ENCODE measurements at regions not wholly inside any gene's neighbourhood (a gene's known extent, or its start where the extent isn't known, plus 50 kb on each side); places are given as distances from the start of the nearest gene placed in this dataset.
A peak's percentile ranks its signal among the peaks of the same experiment; 100 is the strongest.
"Not testable (repeated sequence)": the region's sequence is repeated elsewhere in the genome, so short reads cannot be mapped to it uniquely, and the experiment has no call there.

DNA sequence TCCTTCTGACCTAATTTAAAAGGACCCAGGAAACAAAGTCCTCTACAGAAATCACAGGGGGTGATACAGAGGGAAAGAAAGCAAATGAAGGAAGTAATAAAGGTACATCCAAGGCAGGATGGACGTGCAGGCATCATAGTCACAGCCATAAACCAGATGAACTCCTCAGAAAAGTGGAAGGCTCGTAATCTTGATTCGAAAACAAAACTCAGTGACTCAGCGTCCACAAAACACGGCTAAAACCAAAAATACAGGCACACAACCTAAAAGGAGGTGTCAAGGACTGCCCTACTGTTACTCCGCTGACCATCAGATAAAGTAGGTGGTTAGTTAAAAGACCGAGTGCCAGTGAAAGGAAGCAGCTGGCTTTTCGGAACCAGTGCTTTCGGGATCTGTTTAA lies 81.5 kb downstream of the TRIM69 start:
- H3K9ac ChIP-seq; H3K4me3 ChIP-seq; H4K20me1 ChIP-seq; H3K27me3 ChIP-seq; H3K4me1 ChIP-seq; H3K9me3 ChIP-seq (replicated peaks in 1 of 11); H3K36me3 ChIP-seq; H3K4me2 ChIP-seq; H3K27ac ChIP-seq: not testable (repeated sequence)

DNA sequence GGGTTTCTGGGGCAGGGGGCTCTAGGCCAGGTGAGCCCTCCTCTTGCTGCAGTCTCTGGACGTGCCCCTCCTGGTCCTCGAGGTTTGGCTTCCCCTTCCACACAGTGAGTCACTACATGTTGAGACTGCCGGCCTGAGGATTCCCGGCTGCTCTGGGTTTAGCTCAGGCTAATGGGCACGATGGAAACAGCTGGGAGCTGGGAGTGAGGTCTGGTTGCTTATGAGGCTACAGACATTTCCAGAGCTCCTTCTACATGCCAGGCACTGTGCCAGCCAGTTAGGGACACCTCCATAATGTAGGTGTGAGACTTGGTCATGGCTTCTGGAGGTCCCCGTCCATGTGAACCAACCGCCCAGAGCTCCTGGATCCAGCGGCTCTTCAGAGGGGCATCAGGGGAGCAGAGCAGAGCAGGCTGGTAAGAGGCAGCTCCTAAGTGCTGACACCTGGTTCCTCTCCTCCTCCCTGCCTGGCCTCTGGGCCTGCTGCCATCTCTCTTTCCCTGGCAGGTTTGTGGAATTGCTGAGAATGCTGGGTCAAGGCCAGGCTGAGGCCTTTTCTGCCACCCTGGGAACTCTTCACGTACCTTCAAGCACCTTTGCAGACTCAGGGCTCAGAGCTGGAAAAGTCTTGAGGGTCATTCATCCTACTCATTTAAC lies 83.1 kb downstream of the TRIM69 start:
- not testable (repeated sequence) for H3K9me3 ChIP-seq (replicated peaks in 1 of 11); H3K27ac ChIP-seq; H3K4me3 ChIP-seq; H3K4me1 ChIP-seq; H4K20me1 ChIP-seq; H3K27me3 ChIP-seq; H3K36me3 ChIP-seq; H3K4me2 ChIP-seq; H3K9ac ChIP-seq

DNA sequence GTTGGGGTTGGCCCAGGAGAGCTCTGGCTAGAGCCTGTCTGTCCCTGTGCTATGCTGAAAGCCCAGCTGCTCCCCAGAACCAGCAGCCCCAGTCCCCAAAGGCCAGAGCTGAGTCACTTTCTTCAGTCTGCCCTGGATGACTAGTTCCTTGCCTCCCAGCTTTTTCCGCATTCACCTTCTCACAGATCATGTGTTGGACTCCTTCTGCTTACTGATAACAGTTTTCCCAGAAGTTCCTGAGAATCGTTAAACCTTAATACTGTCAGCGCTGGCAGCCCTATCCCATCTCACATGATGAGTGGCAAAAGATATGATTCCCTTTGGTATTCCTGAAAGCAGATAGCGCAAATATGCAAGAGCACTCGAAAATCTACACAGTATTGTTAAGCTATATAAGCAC lies 84.2 kb downstream of the TRIM69 start:
- not testable (repeated sequence) for H3K27me3 ChIP-seq; H3K4me1 ChIP-seq; H4K20me1 ChIP-seq; H3K4me3 ChIP-seq; H3K36me3 ChIP-seq; H3K27ac ChIP-seq; H3K9ac ChIP-seq; H3K9me3 ChIP-seq (replicated peaks in 1 of 11); H3K4me2 ChIP-seq

GRCh38 chr15:44820967-44821366 lies 84.6 kb downstream of the TRIM69 start:
- H3K9me3 ChIP-seq (replicated peaks in 1 of 11); H3K36me3 ChIP-seq; H3K27me3 ChIP-seq; H3K4me1 ChIP-seq; H3K4me3 ChIP-seq; H4K20me1 ChIP-seq; H3K9ac ChIP-seq; H3K4me2 ChIP-seq; H3K27ac ChIP-seq: not testable (repeated sequence)

GRCh38 chr15:44824277-44825145 lies 88.2 kb downstream of the TRIM69 start:
- H3K27ac ChIP-seq; H3K9ac ChIP-seq; H3K4me1 ChIP-seq; H3K4me3 ChIP-seq; H3K36me3 ChIP-seq; H4K20me1 ChIP-seq; H3K4me2 ChIP-seq; H3K27me3 ChIP-seq; H3K9me3 ChIP-seq (replicated peaks in 1 of 11): not testable (repeated sequence)

DNA sequence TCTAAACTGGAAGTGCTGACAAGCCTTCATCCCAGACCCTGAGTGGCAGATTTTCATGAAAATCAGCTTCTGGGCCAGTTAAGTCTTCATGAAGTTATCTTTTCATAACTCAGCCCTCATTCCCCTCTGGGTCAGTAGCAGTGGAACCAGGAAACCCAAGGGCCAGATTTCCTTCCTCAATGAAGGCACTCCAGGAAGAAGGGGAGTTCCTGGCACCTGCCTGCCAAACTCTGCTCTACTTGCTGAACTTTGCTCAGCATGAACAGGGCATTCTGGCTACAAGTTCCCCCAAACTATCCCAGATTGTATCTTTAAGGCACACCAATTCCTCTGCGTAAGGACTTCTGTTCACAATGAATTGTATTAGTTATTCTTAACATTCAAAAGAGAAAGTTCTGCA lies 90.3 kb downstream of the TRIM69 start:
- peaks cover 8 to 19% (median 11%) of the 10 kb centered on the region in 10 experiments; a peak in 19 of 20 replicates for H3K4me1 ChIP-seq

DNA sequence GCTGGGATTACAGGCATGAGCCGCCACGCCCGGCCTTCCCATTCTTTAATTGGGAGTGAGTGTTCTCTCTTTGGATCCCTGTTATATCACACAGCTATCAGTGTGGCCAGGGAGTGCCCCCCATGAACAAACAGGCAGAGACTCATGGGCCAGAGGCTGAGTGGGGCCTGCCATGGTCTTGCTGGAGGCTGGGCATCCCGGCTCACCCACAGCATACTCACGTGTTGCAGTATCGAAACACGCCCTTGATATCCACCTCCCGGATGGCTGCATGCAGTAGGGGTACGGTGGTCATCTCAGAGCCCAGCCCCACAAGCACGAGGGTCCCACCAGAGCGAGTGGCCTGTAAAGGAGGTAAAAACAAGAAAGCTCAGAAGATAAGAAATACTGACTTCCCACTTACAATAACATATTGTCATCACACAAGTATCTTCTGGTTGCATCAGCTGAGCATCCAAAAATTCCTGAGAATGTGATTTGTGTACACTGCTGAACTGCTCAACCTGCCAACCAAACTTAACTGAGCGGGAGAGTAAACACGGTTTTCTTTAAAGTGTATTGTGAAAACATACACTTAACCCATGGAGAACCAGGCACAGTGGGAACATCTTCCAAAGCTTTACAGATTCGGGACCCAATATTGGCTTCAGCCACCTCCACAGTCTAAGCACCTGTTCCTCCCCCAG lies 92.0 kb downstream of the TRIM69 start:
- 0 out of 22 replicates have a peak overlapping the region, but pooled peaks of 1 of the 11 experiments have one; percentile 3 for H3K4me2 ChIP-seq
- H3K27ac ChIP-seq; H4K20me1 ChIP-seq; H3K9ac ChIP-seq; H3K27me3 ChIP-seq; H3K36me3 ChIP-seq; H3K4me3 ChIP-seq; H3K9me3 ChIP-seq (replicated peaks in 1 of 11): not testable (repeated sequence)
- H3K4me1 ChIP-seq = peaks cover 8 to 19% (median 11%) of the 10 kb centered on the region in 10 experiments; a peak in 19 of 20 replicates

More for the DNA sequence above, 90.3 kb downstream of the TRIM69 start:
- 0 out of 22 replicates have a peak overlapping the region, but pooled peaks of 1 of the 11 experiments have one; percentile 23 for H3K4me2 ChIP-seq
- not testable (repeated sequence) for H3K4me3 ChIP-seq; H3K9ac ChIP-seq; H3K36me3 ChIP-seq; H4K20me1 ChIP-seq; H3K27me3 ChIP-seq; H3K9me3 ChIP-seq (replicated peaks in 1 of 11); H3K27ac ChIP-seq

GRCh38 chr15:44829150-44829549 lies 92.8 kb downstream of the TRIM69 start:
- peaks cover 8 to 19% (median 11%) of the 10 kb centered on the region in 10 experiments; a peak in 19 of 20 replicates for H3K4me1 ChIP-seq
- not testable (repeated sequence) for H3K9ac ChIP-seq; H3K27me3 ChIP-seq; H4K20me1 ChIP-seq; H3K4me3 ChIP-seq; H3K27ac ChIP-seq; H3K36me3 ChIP-seq; H3K9me3 ChIP-seq (replicated peaks in 1 of 11); H3K4me2 ChIP-seq

GRCh38 chr15:44830692-44831408 lies 94.5 kb downstream of the TRIM69 start:
- peak overlapping the region in 9 of 11 experiments; percentile 5 to 66 (median 43); a peak in 15 of 22 replicates for H3K27ac ChIP-seq
- H4K20me1 ChIP-seq; H3K9me3 ChIP-seq (replicated peaks in 1 of 11); H3K4me3 ChIP-seq; H3K36me3 ChIP-seq; H3K27me3 ChIP-seq: not testable (repeated sequence)
- H3K4me1 ChIP-seq = peaks cover 8 to 19% (median 11%) of the 10 kb centered on the region in 10 experiments; a peak in 19 of 20 replicates
- H3K9ac ChIP-seq = 0 out of 22 replicates have a peak overlapping the region, but pooled peaks of 1 of the 11 experiments have one; percentile 18
- H3K4me2 ChIP-seq = peak overlapping the region; percentile 21 to 66 (median 60); a peak in 21 of 22 replicates

- not testable (repeated sequence) for H3K9ac ChIP-seq; H3K27me3 ChIP-seq; H3K9me3 ChIP-seq (replicated peaks in 1 of 11); H3K4me3 ChIP-seq; H3K36me3 ChIP-seq; H4K20me1 ChIP-seq
- Histone ChIP-seq H3K4me1 (peaks cover 8 to 19% (median 11%) of the 10 kb centered on the region in 10 experiments; a peak in 19 of 20 replicates), H3K4me2 (peak overlapping the region; percentile 21 to 66 (median 60); a peak in 18 of 22 replicates), H3K27ac (peak overlapping the region in 5 of 11 experiments; percentile 35 to 66 (median 51); a peak in 8 of 22 replicates)
These were observed 95.0 kb downstream of the TRIM69 start for GRCh38 chr15:44831409-44831741.

DNA sequence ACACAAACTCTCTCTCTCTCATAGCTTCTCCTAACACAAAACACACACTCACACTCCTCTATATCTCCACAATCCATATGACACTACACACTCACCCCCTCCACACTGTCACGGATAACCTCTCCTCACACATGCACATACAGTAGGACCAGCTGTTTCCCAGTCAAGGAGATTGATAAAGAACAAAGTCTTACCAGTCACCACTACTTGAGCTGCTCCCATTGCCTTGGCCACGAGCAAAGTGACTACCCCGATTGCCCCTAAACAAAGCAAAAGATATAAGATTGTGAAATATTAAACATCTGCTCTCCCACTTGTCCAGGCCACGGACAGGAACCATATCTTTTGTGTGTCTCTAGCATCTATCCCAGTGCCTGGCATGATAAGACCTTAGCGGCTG lies 95.8 kb downstream of the TRIM69 start:
- H3K4me3 ChIP-seq; H3K27me3 ChIP-seq; H3K9me3 ChIP-seq (replicated peaks in 1 of 11); H4K20me1 ChIP-seq; H3K36me3 ChIP-seq; H3K9ac ChIP-seq; H3K27ac ChIP-seq; H3K4me2 ChIP-seq: not testable (repeated sequence)
- peaks cover 8 to 19% (median 11%) of the 10 kb centered on the region in 10 experiments; a peak in 19 of 20 replicates for H3K4me1 ChIP-seq

DNA sequence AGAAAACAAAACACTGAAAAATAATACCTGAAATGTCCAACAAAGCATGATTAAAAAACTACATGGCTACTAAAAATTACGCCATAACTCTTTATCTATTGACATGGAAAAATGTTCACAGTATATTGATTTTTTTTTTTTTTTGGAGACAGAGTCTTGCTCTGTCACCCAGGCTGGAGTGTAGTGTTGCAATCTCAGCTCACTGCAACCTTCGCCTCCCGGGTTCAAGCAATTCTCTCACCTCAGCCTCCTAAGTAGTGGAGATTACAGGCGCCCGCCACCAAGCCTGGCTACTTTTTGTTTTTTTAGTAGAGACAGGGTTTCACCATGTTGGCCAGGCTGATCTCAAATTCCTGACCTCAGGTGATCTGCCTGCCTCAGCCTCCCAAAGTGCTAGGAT lies 96.8 kb downstream of the TRIM69 start:
- not testable (repeated sequence) for H3K4me3 ChIP-seq; H3K36me3 ChIP-seq; H3K4me2 ChIP-seq; H4K20me1 ChIP-seq; H3K9me3 ChIP-seq (replicated peaks in 1 of 11); H3K27ac ChIP-seq; H3K9ac ChIP-seq; H3K27me3 ChIP-seq
- peaks cover 8 to 14% (median 11%) of the 10 kb centered on the region in 10 experiments; a peak in 19 of 20 replicates for H3K4me1 ChIP-seq

- not testable (repeated sequence) for H3K27me3 ChIP-seq, H3K4me2 ChIP-seq
These were observed 97.4 kb downstream of the TRIM69 start for GRCh38 chr15:44833761-44834160.

More at GRCh38 chr15:44833761-44834160, 97.4 kb downstream of the TRIM69 start:
- H3K9ac ChIP-seq; H3K27ac ChIP-seq; H4K20me1 ChIP-seq; H3K9me3 ChIP-seq (replicated peaks in 1 of 11); H3K36me3 ChIP-seq; H3K4me3 ChIP-seq: not testable (repeated sequence)
- H3K4me1 ChIP-seq = peaks cover 8 to 15% (median 12%) of the 10 kb centered on the region in 10 experiments; a peak in 19 of 20 replicates

All from BLaER1 treated with 17β-estradiol and CSF1 and Interleukin-3, amounts not matched to agents 10 nM and 100 nM (cell line).